ENCODE measurements at regions not wholly inside any gene's neighbourhood (a gene's known extent, or its start where the extent isn't known, plus 50 kb on each side); places are given as distances from the start of the nearest gene placed in this dataset.

GRCh38 chr5:93267736-93268135 is 313.3 kb downstream of the NR2F1-AS1 start:
- Mint-ChIP-seq H3K27ac (no peak overlapping the region), H3K9me3 (peaks cover 11% of the 10 kb centered on the region; the same call in 2 of the 3 replicates), H3K27me3 (ENCODE audit: insufficient read depth, low read depth, poor library complexity) (no peaks in the 10 kb centered on the region), H3K4me3 (no peak overlapping the region), H3K36me3 (ENCODE audit: low read depth) (no peaks in the 10 kb centered on the region; the same call in 1 of the 3 replicates), H3K4me1 (no peaks in the 10 kb centered on the region)
- H3K27ac ChIP-seq (ENCODE audit: low read depth) = no peak overlapping the region
- no peaks in the 10 kb centered on the region for H3K4me1 ChIP-seq (ENCODE audit: insufficient read depth)
- no peak for TF ChIP-seq STAT1 (IDR thresholded peaks at IDR 0.05; ENCODE audit: unreplicated experiment)
- no peak for TF ChIP-seq NANOG (IDR thresholded peaks at IDR 0.05; ENCODE audit: borderline replicate concordance)
- H3K27me3 ChIP-seq (ENCODE audit: insufficient read depth) = no peaks in the 10 kb centered on the region
- H3K9me2 ChIP-seq (ENCODE audit: insufficient read depth) = no peaks in the 10 kb centered on the region
- H3K4me2 ChIP-seq = no peak overlapping the region
- no peak for ATAC-seq
- no peaks in the 10 kb centered on the region for H4K20me1 ChIP-seq (replicated peaks; ENCODE audit: insufficient read depth)
- no peaks in the 10 kb centered on the region for H3K79me2 ChIP-seq (replicated peaks; ENCODE audit: insufficient read depth)
- H3K4me3 ChIP-seq = no peak overlapping the region
- DNase-seq (ENCODE audit: low spot score) = no peak
- H3K36me3 ChIP-seq (ENCODE audit: insufficient read depth) = no peaks in the 10 kb centered on the region
- no peaks in the 10 kb centered on the region for H3F3A ChIP-seq (replicated peaks; ENCODE audit: low read depth)
- H2AFZ ChIP-seq = no peak overlapping the region

DNA sequence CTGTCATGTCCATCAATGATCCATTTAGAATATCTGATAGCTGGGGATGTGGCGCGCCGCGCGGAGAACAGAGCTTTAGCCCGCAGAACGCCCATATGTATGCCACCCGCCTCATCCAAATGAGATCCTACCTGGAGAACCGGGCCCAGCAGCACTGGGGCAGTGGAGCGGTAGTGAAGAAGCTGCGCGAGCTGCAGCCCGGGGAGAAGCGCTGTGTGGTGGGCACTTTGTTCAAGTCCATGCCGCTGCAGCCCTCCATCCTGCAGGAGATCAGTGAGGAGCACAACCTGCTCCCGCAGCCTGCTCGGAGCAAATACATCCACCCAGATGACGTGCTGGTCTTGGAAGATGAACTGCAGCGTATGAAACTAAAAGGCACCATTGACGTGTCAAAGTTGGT is 313.7 kb downstream of the NR2F1-AS1 start:
- Histone ChIP-seq H3K27me3 (ENCODE audit: insufficient read depth) (no peaks in the 10 kb centered on the region), H3K9me2 (ENCODE audit: insufficient read depth) (no peaks in the 10 kb centered on the region), H3K4me2 (no peak overlapping the region), H3K27ac (ENCODE audit: low read depth) (no peak overlapping the region), H4K20me1 (replicated peaks; ENCODE audit: insufficient read depth) (no peaks in the 10 kb centered on the region), H3K79me2 (replicated peaks; ENCODE audit: insufficient read depth) (no peaks in the 10 kb centered on the region), H3F3A (replicated peaks; ENCODE audit: low read depth) (no peaks in the 10 kb centered on the region), H3K4me1 (ENCODE audit: insufficient read depth) (no peaks in the 10 kb centered on the region), H3K4me3 (no peak overlapping the region), H3K36me3 (ENCODE audit: insufficient read depth) (no peaks in the 10 kb centered on the region), H2AFZ (no peak overlapping the region)
- ATAC-seq = no peak
- no peak for DNase-seq (ENCODE audit: low spot score)
- Mint-ChIP-seq H3K9me3 (peaks cover 11% of the 10 kb centered on the region; the same call in 2 of the 3 replicates), H3K27me3 (ENCODE audit: insufficient read depth, low read depth, poor library complexity) (no peaks in the 10 kb centered on the region), H3K36me3 (ENCODE audit: low read depth) (no peaks in the 10 kb centered on the region; the same call in 1 of the 3 replicates), H3K4me1 (no peaks in the 10 kb centered on the region), H3K4me3 (no peak overlapping the region), H3K27ac (no peak overlapping the region)
- TF ChIP-seq CREB1 (CRISPR knock-in tag; IDR thresholded peaks at IDR 0.05; ENCODE audit: low read depth) (no peak), ZNF331 (CRISPR knock-in tag; IDR thresholded peaks at IDR 0.05; ENCODE audit: low read depth) (no peak), EZH2phosphoT487 (IDR thresholded peaks at IDR 0.05; ENCODE audit: unreplicated experiment) (no peak), NANOG (IDR thresholded peaks at IDR 0.05; ENCODE audit: borderline replicate concordance) (no peak), EZH2 (IDR thresholded peaks at IDR 0.05; ENCODE audit: low read depth, unreplicated experiment) (no peak), JUNB (IDR thresholded peaks at IDR 0.05; ENCODE audit: unreplicated experiment) (no peak), REST (IDR thresholded peaks at IDR 0.05; ENCODE audit: unreplicated experiment) (no peak), ETS1 (IDR thresholded peaks at IDR 0.05) (no peak), POLR2AphosphoS5 (IDR thresholded peaks at IDR 0.05; ENCODE audit: low read depth) (no peak)
- TF ChIP-seq, protein P1, sequence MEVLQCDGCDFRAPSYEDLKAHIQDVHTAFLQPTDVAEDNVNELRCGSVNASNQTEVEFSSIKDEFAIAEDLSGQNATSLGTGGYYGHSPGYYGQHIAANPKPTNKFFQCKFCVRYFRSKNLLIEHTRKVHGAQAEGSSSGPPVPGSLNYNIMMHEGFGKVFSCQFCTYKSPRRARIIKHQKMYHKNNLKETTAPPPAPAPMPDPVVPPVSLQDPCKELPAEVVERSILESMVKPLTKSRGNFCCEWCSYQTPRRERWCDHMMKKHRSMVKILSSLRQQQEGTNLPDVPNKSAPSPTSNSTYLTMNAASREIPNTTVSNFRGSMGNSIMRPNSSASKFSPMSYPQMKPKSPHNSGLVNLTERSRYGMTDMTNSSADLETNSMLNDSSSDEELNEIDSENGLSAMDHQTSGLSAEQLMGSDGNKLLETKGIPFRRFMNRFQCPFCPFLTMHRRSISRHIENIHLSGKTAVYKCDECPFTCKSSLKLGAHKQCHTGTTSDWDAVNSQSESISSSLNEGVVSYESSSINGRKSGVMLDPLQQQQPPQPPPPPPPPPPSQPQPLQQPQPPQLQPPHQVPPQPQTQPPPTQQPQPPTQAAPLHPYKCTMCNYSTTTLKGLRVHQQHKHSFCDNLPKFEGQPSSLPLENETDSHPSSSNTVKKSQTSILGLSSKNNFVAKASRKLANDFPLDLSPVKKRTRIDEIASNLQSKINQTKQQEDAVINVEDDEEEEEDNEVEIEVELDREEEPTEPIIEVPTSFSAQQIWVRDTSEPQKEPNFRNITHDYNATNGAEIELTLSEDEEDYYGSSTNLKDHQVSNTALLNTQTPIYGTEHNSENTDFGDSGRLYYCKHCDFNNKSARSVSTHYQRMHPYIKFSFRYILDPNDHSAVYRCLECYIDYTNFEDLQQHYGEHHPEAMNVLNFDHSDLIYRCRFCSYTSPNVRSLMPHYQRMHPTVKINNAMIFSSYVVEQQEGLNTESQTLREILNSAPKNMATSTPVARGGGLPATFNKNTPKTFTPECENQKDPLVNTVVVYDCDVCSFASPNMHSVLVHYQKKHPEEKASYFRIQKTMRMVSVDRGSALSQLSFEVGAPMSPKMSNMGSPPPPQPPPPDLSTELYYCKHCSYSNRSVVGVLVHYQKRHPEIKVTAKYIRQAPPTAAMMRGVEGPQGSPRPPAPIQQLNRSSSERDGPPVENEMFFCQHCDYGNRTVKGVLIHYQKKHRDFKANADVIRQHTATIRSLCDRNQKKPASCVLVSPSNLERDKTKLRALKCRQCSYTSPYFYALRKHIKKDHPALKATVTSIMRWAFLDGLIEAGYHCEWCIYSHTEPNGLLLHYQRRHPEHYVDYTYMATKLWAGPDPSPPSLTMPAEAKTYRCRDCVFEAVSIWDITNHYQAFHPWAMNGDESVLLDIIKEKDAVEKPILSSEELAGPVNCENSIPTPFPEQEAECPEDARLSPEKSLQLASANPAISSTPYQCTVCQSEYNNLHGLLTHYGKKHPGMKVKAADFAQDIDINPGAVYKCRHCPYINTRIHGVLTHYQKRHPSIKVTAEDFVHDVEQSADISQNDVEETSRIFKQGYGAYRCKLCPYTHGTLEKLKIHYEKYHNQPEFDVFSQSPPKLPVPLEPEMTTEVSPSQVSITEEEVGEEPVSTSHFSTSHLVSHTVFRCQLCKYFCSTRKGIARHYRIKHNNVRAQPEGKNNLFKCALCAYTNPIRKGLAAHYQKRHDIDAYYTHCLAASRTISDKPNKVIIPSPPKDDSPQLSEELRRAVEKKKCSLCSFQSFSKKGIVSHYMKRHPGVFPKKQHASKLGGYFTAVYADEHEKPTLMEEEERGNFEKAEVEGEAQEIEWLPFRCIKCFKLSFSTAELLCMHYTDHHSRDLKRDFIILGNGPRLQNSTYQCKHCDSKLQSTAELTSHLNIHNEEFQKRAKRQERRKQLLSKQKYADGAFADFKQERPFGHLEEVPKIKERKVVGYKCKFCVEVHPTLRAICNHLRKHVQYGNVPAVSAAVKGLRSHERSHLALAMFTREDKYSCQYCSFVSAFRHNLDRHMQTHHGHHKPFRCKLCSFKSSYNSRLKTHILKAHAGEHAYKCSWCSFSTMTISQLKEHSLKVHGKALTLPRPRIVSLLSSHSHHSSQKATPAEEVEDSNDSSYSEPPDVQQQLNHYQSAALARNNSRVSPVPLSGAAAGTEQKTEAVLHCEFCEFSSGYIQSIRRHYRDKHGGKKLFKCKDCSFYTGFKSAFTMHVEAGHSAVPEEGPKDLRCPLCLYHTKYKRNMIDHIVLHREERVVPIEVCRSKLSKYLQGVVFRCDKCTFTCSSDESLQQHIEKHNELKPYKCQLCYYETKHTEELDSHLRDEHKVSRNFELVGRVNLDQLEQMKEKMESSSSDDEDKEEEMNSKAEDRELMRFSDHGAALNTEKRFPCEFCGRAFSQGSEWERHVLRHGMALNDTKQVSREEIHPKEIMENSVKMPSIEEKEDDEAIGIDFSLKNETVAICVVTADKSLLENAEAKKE (CRISPR knock-in tag; IDR thresholded peaks at IDR 0.05) = no peak

Measured in GM23338 (cell line).